WERI-Rb-1 (cell line): ENCODE measurements at regions not wholly inside any gene's neighbourhood (a gene's known extent, or its start where the extent isn't known, plus 50 kb on each side); places are given as distances from the start of the nearest gene placed in this dataset.

Experiments used
- DNase-seq: peaks from one replicate; pipeline ENCODE4 v3.0.0-alpha.2; 2020
- H3K27ac ChIP-seq: fragments of 250-450 bp; sonication (Bioruptor Pico); 2 replicates; pipeline ENCODE4 v1.5.1; 2020; ENCODE audit warnings: mild to moderate bottlenecking, moderate library complexity
- H3K27me3 ChIP-seq: fragments of 250-450 bp; sonication (Bioruptor Pico); 2 replicates; pipeline ENCODE4 v1.5.1; 2021; ENCODE audit warnings: mild to moderate bottlenecking, low read depth, moderate library complexity; ENCODE audit not compliant: insufficient read depth, severe bottlenecking
- H3K36me3 ChIP-seq: fragments of 250-450 bp; sonication (Bioruptor Pico); 2 replicates; pipeline ENCODE4 v1.5.1; 2020; ENCODE audit warnings: mild to moderate bottlenecking, moderate library complexity
- H3K4me3 ChIP-seq: 2 replicates; pipeline ENCODE4 v1.5.1; 2011; ENCODE audit warnings: low read depth, mild to moderate bottlenecking, control low read depth, low read length
- H3K9me3 ChIP-seq: fragments of 250-450 bp; sonication (Bioruptor Pico); 2 replicates; pipeline ENCODE4 v1.5.1; 2021; ENCODE audit warnings: mild to moderate bottlenecking, moderate library complexity; ENCODE audit not compliant: severe bottlenecking
- TF ChIP-seq, protein P1 (sequence below): IDR thresholded peaks from 2 replicates; pipeline ENCODE4 v1.5.1; 2011; ENCODE audit warnings: low read depth, mild to moderate bottlenecking, control low read depth, inconsistent platforms, low read length

DNA sequence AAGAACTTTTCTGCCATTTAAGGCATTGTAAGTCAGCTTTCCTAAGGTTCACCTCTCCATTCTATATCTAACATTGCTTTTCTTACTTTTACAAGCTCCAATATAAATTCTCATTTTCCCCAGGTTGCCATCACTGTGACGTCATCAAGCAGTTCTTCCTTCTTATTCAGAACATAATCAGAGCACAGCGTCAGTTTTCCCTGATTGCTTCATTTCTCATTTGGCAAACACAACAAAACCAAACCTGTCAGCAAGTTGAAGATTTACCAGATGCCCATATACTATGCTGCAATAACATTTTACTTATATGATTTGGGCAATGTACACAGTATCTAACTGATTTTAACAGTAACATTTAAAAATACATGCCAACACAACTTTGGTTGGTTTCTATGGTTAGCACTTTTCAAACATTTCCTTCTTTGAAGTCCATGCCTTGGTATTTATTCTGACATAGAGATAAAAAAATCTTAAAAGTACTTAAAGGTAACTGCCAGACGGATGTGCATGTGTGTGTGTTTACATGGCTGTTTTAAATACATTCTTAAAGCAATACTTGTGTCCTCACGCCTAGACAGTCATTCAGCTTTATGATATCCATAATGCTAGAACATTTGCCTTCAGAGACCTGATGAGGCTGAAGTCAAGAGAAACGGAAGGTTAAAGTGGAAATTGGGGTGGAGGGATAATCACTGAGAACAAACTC, 264.0 kb downstream of the KLF12 start:
- TF ChIP-seq, protein P1, sequence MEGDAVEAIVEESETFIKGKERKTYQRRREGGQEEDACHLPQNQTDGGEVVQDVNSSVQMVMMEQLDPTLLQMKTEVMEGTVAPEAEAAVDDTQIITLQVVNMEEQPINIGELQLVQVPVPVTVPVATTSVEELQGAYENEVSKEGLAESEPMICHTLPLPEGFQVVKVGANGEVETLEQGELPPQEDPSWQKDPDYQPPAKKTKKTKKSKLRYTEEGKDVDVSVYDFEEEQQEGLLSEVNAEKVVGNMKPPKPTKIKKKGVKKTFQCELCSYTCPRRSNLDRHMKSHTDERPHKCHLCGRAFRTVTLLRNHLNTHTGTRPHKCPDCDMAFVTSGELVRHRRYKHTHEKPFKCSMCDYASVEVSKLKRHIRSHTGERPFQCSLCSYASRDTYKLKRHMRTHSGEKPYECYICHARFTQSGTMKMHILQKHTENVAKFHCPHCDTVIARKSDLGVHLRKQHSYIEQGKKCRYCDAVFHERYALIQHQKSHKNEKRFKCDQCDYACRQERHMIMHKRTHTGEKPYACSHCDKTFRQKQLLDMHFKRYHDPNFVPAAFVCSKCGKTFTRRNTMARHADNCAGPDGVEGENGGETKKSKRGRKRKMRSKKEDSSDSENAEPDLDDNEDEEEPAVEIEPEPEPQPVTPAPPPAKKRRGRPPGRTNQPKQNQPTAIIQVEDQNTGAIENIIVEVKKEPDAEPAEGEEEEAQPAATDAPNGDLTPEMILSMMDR: no peak
- no peak overlapping the region for H3K4me3 ChIP-seq
- no peaks in the 10 kb centered on the region for H3K36me3 ChIP-seq
- H3K27me3 ChIP-seq: no peaks in the 10 kb centered on the region
- H3K9me3 ChIP-seq: no peaks in the 10 kb centered on the region
- no peak overlapping the region for H3K27ac ChIP-seq
- DNase-seq: no peak

DNA sequence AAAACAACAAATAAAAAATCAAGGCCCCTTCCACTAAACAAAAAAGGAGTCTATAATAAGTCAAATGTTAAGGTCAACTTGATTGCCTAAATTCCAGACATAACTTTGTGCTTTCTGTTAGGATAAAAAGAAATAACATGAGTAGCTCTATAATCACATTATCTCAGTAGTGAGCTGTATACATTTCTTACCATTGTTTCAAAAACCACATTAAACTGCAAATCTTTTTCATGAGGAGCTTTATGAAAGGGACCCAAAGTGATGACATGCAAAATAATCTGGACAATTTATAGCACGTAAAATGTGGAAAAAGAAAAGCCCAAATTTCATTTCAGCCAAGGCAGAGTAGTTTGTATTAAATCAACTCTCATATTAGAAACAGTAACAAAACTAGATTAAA, 269.2 kb downstream of the KLF12 start:
- DNase-seq: no peak
- no peak overlapping the region for H3K27ac ChIP-seq

DNA sequence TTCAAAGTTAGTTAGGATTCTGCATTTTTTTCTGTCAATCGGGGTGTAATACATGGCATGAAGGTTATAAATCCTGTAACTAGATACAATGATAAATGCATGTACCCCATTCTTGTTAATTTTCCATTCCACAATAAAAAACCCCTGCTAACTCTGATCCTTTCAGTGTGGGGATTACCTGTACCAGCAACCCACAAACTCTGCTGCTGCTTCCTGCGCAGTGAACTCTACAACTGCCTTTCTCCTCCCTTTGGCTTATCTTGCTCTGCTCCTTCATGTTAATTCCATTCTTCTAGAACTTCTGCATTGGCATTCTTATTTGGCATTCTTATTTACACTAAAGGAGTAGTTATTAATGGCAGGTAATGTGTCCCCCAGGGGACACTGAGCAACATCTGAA, 273.1 kb downstream of the KLF12 start:
- DNase-seq: no peak
- H3K27ac ChIP-seq: no peak overlapping the region
- H3K4me3 ChIP-seq: no peak overlapping the region
- TF ChIP-seq, protein P1: no peak
- no peaks in the 10 kb centered on the region for H3K9me3 ChIP-seq
- H3K36me3 ChIP-seq: no peaks in the 10 kb centered on the region
- H3K27me3 ChIP-seq: no peaks in the 10 kb centered on the region

More for the DNA sequence above, 269.2 kb downstream of the KLF12 start:
- Histone ChIP-seq H3K4me3 (no peak overlapping the region), H3K9me3 (no peaks in the 10 kb centered on the region), H3K27me3 (no peaks in the 10 kb centered on the region), H3K36me3 (no peaks in the 10 kb centered on the region)
- TF ChIP-seq, protein P1: no peak

DNA sequence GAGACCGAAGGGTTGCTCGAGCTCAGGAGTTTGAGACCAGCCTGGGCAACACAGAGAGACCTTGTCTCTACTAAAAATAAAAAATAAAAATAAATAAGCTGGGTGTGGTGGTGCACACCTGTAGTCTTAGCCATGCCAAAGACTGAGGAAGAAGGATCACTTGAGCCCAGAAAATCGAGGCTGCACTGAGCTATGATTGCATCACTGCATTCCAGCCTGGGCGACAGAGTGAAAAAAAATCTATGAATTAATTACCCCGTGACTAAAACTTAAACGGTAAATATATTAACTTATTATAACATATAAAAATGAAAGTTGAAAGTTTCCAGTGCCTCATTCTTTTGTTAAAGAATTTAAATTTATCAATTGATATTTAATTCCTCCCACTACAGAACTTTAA, 273.7 kb downstream of the KLF12 start:
- DNase-seq: no peak
- Histone ChIP-seq H3K4me3 (no peak overlapping the region), H3K36me3 (no peaks in the 10 kb centered on the region), H3K9me3 (no peaks in the 10 kb centered on the region), H3K27ac (no peak overlapping the region), H3K27me3 (no peaks in the 10 kb centered on the region)
- TF ChIP-seq, protein P1: no peak

DNA sequence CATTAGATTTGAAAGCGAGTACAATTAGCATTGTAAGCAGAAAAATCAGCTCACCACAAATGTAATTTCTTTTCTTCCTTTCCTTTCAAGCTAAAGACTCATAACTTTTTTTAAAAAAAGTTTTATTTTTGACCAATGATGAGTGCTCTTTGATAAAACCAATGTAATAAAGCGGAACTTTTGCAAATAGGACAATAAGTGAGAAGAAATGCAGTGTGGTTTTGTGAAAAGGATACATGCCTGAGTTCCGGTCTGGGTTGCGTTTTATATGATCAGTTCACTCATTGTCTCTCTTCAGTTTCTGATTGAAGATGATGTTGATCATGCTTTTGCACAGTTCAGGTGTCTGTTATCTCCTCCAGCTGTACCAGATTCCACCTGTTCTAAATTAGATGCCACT, 274.4 kb downstream of the KLF12 start:
- no peaks in the 10 kb centered on the region for H3K36me3 ChIP-seq
- H3K27me3 ChIP-seq: no peaks in the 10 kb centered on the region
- no peaks in the 10 kb centered on the region for H3K9me3 ChIP-seq
- TF ChIP-seq, protein P1: no peak
- no peak overlapping the region for H3K27ac ChIP-seq
- DNase-seq: no peak
- H3K4me3 ChIP-seq: no peak overlapping the region

DNA sequence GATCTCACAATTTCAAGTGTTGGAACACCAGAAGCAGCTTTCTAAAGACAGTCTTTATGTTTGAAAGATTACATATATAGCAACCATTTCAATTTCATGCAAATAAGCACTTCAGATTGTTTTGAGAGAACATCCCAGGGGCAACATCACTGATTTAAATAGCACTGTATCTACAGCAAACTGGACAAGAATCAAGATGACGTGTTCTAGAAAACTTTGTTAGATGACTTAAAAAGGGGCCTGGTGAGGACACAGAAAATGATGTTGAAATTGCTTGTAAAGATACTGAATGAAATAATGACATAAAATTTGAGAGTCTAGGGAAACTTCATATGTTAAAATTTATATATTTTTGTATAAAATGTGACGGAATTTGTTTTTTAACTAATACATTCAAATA, 277.1 kb downstream of the KLF12 start:
- TF ChIP-seq, protein P1: no peak
- no peak overlapping the region for H3K4me3 ChIP-seq
- no peak overlapping the region for H3K27ac ChIP-seq
- no peaks in the 10 kb centered on the region for H3K27me3 ChIP-seq
- H3K9me3 ChIP-seq: no peaks in the 10 kb centered on the region
- DNase-seq: no peak
- H3K36me3 ChIP-seq: no peaks in the 10 kb centered on the region
